RWPE1 (cell line): ENCODE measurements at regions not wholly inside any gene's neighbourhood (a gene's known extent, or its start where the extent isn't known, plus 50 kb on each side); places are given as distances from the start of the nearest gene placed in this dataset.

Experiments
- CTCF ChIA-PET: fragments of 350-600 bp; sonication (Branson Sonifier 250); formaldehyde crosslinking; extraction: SDS; loops from one replicate; lab custom pipeline; 2021; lab: Yijun Ruan, JAX
- POLR2A ChIA-PET: fragments of 400-600 bp; formaldehyde crosslinking; extraction: SDS; loops from one replicate; lab custom pipeline; 2020; ENCODE audit warnings: antibody characterized with exemption; ENCODE audit not compliant: low non-redundant PET; lab: Yijun Ruan, JAX
- DNase-seq: peaks from one replicate; pipeline ENCODE4 v3.0.0; 2012; ENCODE audit warnings: low spot score
- H3K27ac ChIP-seq: fragments of 450-650 bp; 2 replicates; pipeline ENCODE4 v1.5.1; 2017
- TF ChIP-seq, protein P1 (sequence below): fragments of 450-650 bp; conservative IDR thresholded peaks from 2 replicates; pipeline ENCODE4 v1.5.1; 2017; ENCODE audit warnings: low read depth, mild to moderate bottlenecking

GRCh38 chr5:172582940-172583339 is 58.1 kb upstream of the NEURL1B start:
- DNase-seq: no peak
- ChIA-PET POLR2A (no interaction called here), CTCF (no interaction called here)
- TF ChIP-seq, protein P1, sequence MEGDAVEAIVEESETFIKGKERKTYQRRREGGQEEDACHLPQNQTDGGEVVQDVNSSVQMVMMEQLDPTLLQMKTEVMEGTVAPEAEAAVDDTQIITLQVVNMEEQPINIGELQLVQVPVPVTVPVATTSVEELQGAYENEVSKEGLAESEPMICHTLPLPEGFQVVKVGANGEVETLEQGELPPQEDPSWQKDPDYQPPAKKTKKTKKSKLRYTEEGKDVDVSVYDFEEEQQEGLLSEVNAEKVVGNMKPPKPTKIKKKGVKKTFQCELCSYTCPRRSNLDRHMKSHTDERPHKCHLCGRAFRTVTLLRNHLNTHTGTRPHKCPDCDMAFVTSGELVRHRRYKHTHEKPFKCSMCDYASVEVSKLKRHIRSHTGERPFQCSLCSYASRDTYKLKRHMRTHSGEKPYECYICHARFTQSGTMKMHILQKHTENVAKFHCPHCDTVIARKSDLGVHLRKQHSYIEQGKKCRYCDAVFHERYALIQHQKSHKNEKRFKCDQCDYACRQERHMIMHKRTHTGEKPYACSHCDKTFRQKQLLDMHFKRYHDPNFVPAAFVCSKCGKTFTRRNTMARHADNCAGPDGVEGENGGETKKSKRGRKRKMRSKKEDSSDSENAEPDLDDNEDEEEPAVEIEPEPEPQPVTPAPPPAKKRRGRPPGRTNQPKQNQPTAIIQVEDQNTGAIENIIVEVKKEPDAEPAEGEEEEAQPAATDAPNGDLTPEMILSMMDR: no peak
- no peak overlapping the region for H3K27ac ChIP-seq

DNA sequence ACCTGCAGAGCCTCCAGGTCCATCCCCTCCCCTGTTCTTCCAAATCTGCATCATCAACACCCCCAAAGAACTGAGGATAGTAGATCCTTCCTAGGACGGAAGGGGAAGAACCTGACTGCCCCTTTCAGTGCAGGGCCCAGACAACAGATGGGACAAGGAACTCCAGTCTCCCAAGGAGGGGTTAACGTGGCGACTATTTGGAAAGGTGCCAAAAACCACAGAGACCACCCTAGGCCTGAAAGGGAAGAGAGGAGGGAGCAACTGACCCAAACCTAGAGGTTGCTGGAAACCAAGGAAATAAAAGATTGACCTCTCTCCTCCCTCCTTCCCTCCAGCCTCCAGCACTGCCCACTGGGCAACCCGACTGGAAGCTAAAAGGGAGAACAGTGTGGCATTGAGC is 59.7 kb upstream of the NEURL1B start:
- ChIA-PET POLR2A (no interaction called here), CTCF (no interaction called here)
- no peak overlapping the region for H3K27ac ChIP-seq
- TF ChIP-seq, protein P1: no peak
- DNase-seq: no peak

DNA sequence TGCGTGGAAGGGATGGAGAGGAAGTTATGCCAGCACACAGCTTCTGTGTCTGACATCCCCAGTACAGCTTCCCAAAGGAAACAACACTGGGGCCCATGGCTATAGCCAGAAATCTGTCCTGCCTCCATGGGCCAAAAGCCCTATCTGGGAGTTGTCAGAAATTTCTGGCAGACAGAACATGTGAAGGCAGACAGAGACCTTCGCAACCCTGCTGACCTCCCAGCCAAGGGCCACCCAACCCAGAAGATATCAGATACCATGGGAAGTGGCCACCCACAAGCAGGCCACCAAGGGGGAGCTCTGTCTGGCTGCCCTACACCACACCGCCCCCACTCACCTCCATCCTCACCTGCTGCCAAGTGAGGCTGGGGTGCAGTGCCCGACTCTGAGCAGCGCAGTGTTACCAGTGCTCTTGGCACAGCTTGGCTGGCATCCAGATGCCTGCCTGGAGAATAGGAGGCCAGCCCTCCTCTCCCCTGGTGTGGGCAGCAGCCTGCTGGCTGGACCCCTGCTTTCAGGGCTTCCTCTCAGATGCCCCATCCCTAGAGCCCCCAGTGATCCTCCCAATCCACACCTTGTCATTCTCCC is 61.6 kb upstream of the NEURL1B start:
- CTCF ChIA-PET: no interaction called here
- POLR2A ChIA-PET: no interaction called here
- DNase-seq: no peak
- TF ChIP-seq, protein P1: no peak
- no peak overlapping the region for H3K27ac ChIP-seq

DNA sequence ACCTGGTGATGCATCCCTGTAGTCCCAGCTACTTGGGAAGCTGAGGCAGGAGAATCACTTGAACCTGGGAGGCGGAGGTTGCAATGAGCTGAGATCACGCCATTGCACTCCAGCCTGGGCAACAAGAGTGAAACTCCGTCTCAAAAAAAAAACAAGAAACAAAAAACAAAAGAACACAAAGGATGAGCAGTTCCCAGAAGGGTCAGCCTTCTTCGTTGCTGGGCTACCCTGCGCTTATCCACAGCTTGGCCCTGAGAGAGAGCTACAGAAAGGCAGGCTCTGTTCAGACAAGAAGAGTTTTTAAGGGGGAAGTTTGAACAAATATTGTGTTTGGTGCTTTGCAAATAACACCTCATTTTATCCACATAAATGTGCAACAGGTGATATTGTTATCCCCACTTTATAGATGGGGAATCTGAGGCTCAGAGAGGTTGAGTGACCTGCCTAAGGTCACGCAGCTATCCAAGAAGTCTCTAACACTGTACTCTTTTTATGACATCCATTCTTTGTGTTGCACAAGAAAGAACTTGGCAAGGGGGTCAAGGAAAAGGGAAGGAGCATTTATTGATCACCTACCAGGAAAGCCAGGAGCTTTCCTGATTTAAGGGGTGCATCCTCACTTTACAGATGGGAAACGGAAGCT is 63.7 kb upstream of the NEURL1B start:
- POLR2A ChIA-PET: no interaction called here
- TF ChIP-seq, protein P1: no peak
- no peak for DNase-seq
- H3K27ac ChIP-seq: no peak overlapping the region
- CTCF ChIA-PET: interaction anchor here (0.6 kb wide), 1 partner anchor 389 kb away, joined by 6 read pairs; no protein-coding TSS in a partner anchor

DNA sequence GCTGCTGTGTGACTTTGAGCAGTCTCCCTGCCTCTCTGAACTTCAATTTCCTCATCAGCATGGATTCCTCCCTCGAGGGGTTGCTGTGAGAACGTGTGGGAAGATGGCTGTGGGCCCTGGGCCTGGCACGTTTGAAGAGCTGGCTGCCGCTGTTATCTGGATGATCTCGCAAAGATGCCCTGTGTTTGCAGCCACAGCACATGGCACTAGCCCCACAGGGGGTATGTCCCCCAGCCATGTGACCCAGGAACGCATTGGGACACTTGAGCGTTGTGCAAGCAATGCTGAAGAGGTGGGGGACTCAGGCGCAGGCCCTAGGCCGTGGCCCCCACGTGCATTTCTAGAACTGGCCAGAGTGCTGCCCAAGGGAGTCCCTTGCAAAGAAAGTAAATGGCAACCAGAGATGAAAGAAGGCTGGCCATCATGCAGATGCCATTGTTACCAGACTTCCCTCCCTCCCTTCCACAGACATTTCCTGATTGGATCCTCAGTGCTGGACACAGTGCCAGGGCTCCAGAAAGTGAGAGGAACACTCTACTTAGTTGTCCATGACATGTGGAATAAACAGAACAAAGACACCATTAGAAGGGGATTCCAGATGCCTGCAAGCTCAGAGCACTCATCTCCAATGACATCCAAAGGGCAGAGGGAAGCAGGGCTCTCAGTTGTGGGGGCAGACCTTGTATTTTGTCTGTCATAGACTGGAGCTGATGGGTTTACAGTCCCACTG is 65.1 kb upstream of the NEURL1B start:
- CTCF ChIA-PET: interaction anchor here (0.5 to 0.7 kb wide), 2 partner anchors 10 to 659 kb away, joined by 3 to 4 read pairs; no protein-coding TSS in a partner anchor
- TF ChIP-seq, protein P1: no peak
- DNase-seq: no peak
- H3K27ac ChIP-seq: no peak overlapping the region
- POLR2A ChIA-PET: no interaction called here

GRCh38 chr5:172575416-172575815 is 65.6 kb upstream of the NEURL1B start:
- H3K27ac ChIP-seq: no peak overlapping the region
- TF ChIP-seq, protein P1: no peak
- POLR2A ChIA-PET: no interaction called here
- no peak for DNase-seq
- CTCF ChIA-PET: no interaction called here
